ENCODE measurements at regions not wholly inside any gene's neighbourhood (a gene's known extent, or its start where the extent isn't known, plus 50 kb on each side); places are given as distances from the start of the nearest gene placed in this dataset.

- H3K9me3 ChIP-seq (replicated peaks; ENCODE audit: control insufficient read depth, insufficient read depth, low read depth, low read length), result no peaks in the 10 kb centered on the region
- ATAC-seq, result no peak
- no peaks in the 10 kb centered on the region for H4K20me1 ChIP-seq (replicated peaks; ENCODE audit: control insufficient read depth, insufficient read depth, low read length)
- no peak overlapping the region for H3K9ac ChIP-seq (ENCODE audit: insufficient read depth in 1 of 2, low read depth in 2 of 2, low read length in 2 of 2)
- intact Hi-C loops (cut with micrococcal nuclease), result no loop called here
- 4% methylated on average over 3 of the region's 3 CpGs for WGBS (ENCODE audit: insufficient coverage, low coverage, missing lambda C conversion rate)
- no peaks in the 10 kb centered on the region for H3K79me2 ChIP-seq (ENCODE audit: control insufficient read depth, insufficient read depth, low read length)
- no peaks in the 10 kb centered on the region for H3K36me3 ChIP-seq (ENCODE audit: control insufficient read depth, insufficient read depth, low read length)
- H3K4me2 ChIP-seq (ENCODE audit: insufficient read depth, low read length), result no peak overlapping the region
- H3K27ac ChIP-seq (ENCODE audit: extremely low read depth, low read depth, low read length), result no peak overlapping the region
- BruUV-seq (replicated peaks), result no TSS peak
- DNase-seq (ENCODE audit: extremely low read depth in 1 of 4, low spot score in 3 of 4), result no peak
- no peak overlapping the region for H2AFZ ChIP-seq (ENCODE audit: low read depth, low read length)
- POLR2A ChIA-PET, result no interaction called here
- no peaks in the 10 kb centered on the region for H3K27me3 ChIP-seq (ENCODE audit: control insufficient read depth in 2 of 2, insufficient read depth in 2 of 2, low read length in 2 of 2)
- no peak overlapping the region for H3K4me3 ChIP-seq
- no peak for TF ChIP-seq KHSRP (IDR thresholded peaks at IDR 0.05)
- TF ChIP-seq ZNF316 (IDR thresholded peaks at IDR 0.05), result no peak
- no peak for TF ChIP-seq GTF2A2 (tag; IDR thresholded peaks at IDR 0.05)
- no peak for TF ChIP-seq MAZ (CRISPR knock-in tag; conservative IDR thresholded peaks at IDR 0.05 in 1 of 2, IDR thresholded peaks at IDR 0.05 in 1 of 2)
- TF ChIP-seq ARID2 (IDR thresholded peaks at IDR 0.05), result no peak
- no peak for TF ChIP-seq SETDB1 (IDR thresholded peaks at IDR 0.05; ENCODE audit: low read length)
- no peak for TF ChIP-seq TGIF2 (CRISPR knock-in tag; IDR thresholded peaks at IDR 0.05)
- TF ChIP-seq FOXK1 (CRISPR knock-in tag; IDR thresholded peaks at IDR 0.05; ENCODE audit: borderline replicate concordance), result no peak
- TF ChIP-seq ZNF511 (CRISPR knock-in tag; IDR thresholded peaks at IDR 0.05), result no peak
- no peak for TF ChIP-seq ZBTB9 (CRISPR knock-in tag; IDR thresholded peaks at IDR 0.05)
- no peak for TF ChIP-seq ZFP30 (CRISPR knock-in tag; IDR thresholded peaks at IDR 0.05; ENCODE audit: borderline replicate concordance)
- no peak for TF ChIP-seq E4F1 (CRISPR knock-in tag; IDR thresholded peaks at IDR 0.05; ENCODE audit: borderline replicate concordance)
- TF ChIP-seq MCM5 (IDR thresholded peaks at IDR 0.05; ENCODE audit: low read depth), result no peak
- TF ChIP-seq CBFB (CRISPR knock-in tag; IDR thresholded peaks at IDR 0.05), result no peak
- TF ChIP-seq POLR2G (IDR thresholded peaks at IDR 0.05; ENCODE audit: low read depth, low read length), result no peak
- no peak for TF ChIP-seq TAF9B (IDR thresholded peaks at IDR 0.05; ENCODE audit: partially characterized antibody)
- no peak for TF ChIP-seq ZNF444 (CRISPR knock-in tag; IDR thresholded peaks at IDR 0.05)
- TF ChIP-seq ARID3A (IDR thresholded peaks at IDR 0.05; ENCODE audit: borderline replicate concordance, low read depth, low read length), result no peak
- in situ Hi-C loops (cut with MboI), result no loop called here
- H3K9me1 ChIP-seq (ENCODE audit: control insufficient read depth, insufficient read depth, low read length), result no peaks in the 10 kb centered on the region
- H3K4me1 ChIP-seq (replicated peaks in 1 of 2; ENCODE audit: control insufficient read depth in 2 of 2, insufficient read depth in 2 of 2, low read length in 2 of 2), result no peaks in the 10 kb centered on the region
- CTCF ChIA-PET (ENCODE audit: low intra/inter-chr PET ratio), result no interaction called here
- FAIRE-seq, result no peak
These were observed 1396.9 kb upstream of the NXPH2 start for GRCh38 chr2:140177086-140177485.
